PC-9 (cell line): ENCODE measurements at regions not wholly inside any gene's neighbourhood (a gene's known extent, or its start where the extent isn't known, plus 50 kb on each side); places are given as distances from the start of the nearest gene placed in this dataset.

Experiments used
- CTCF ChIP-seq: fragments of 200-600 bp; sonication (generic); conservative IDR thresholded peaks from 2 replicates; pipeline ENCODE4 v1.6.1; 2017; ENCODE audit warnings: mixed run types, antibody characterized with exemption, mild to moderate bottlenecking, moderate library complexity
- EZH2 ChIP-seq: fragments of 200-600 bp; sonication (generic); IDR thresholded peaks from 2 replicates; pipeline ENCODE4 v1.8.0; 2017; ENCODE audit warnings: antibody characterized with exemption, low read depth

DNA sequence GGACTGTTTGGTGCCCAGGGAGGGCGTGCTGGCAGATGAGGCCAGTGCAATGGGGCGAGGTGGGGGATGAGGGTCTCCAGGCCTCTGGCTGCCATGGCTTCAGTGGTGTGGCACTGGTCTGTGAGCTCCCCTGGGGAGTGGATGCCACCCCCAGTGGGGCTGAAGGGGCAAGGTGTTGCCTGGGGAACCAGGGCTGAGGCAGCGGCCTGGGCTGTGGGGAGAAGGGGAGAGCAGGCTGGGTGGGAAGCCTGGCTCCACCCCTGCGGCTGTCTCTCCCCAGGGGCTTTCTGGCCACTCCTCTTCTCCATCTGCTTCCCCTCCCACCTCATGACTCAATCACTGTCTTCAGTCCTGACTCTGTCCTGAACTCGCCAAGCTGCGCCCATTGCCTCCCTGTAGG lies 88.4 kb upstream of the TLE3 start:
- TF ChIP-seq CTCF (no peak), EZH2 (no peak)
